ENCODE measurements at regions not wholly inside any gene's neighbourhood (a gene's known extent, or its start where the extent isn't known, plus 50 kb on each side); places are given as distances from the start of the nearest gene placed in this dataset.

- FAIRE-seq (no peak), ATAC-seq (peak; percentile 47; the same call in 2 of the 3 replicates), DNase-seq (ENCODE audit: low read depth, low spot score) (no peak)
- intact Hi-C loops (cut with micrococcal nuclease; ENCODE audit: unreplicated experiment), result no loop called here
- ChIA-PET POLR2A (interaction anchor here (0.6 to 1.6 kb wide), 3 partner anchors 17 to 711 kb away, joined by 3 to 4 read pairs (median 3); no protein-coding TSS in a partner anchor), RAD21 (ENCODE audit: unreplicated experiment) (no interaction called here), CTCF (interaction anchor here (0.6 to 1.2 kb wide), 2 partner anchors 30 to 360 kb away, joined by 3 read pairs; no protein-coding TSS in a partner anchor), SMC1A (ENCODE audit: uncharacterized antibody, unreplicated experiment) (interaction anchor here (0.7 to 2.2 kb wide), 7 partner anchors 8 to 70 kb away, joined by 3 to 7 read pairs (median 4); no protein-coding TSS in a partner anchor)
- no TSS peak for BruUV-seq (replicated peaks)
- Histone ChIP-seq H3K36me3 (ENCODE audit: control insufficient read depth in 2 of 2, insufficient read depth in 2 of 2, low read length in 1 of 2) (no peaks in the 10 kb centered on the region), H2AFZ (ENCODE audit: control insufficient read depth, low read depth, low read length) (no peak overlapping the region), H3K4me2 (ENCODE audit: control insufficient read depth, insufficient read depth) (no peak overlapping the region), H3K9me3 (replicated peaks; ENCODE audit: control insufficient read depth, insufficient read depth, low read length) (no peaks in the 10 kb centered on the region), H3K9ac (ENCODE audit: control insufficient read depth, insufficient read depth, low read length) (no peak overlapping the region), H3K27ac (ENCODE audit: control insufficient read depth, insufficient read depth) (no peak overlapping the region), H4K20me1 (ENCODE audit: control insufficient read depth, insufficient read depth) (no peaks in the 10 kb centered on the region), H3K27me3 (replicated peaks in 1 of 2; ENCODE audit: control insufficient read depth in 2 of 2, insufficient read depth in 2 of 2, low read length in 1 of 2) (no peaks in the 10 kb centered on the region; a peak in 1 of 4 replicates), H3K79me2 (ENCODE audit: control insufficient read depth, insufficient read depth, low read length) (no peaks in the 10 kb centered on the region), H3K4me1 (ENCODE audit: control insufficient read depth, insufficient read depth, low read length) (no peaks in the 10 kb centered on the region), H3K4me3 (no peak overlapping the region)
- WGBS (ENCODE audit: insufficient coverage, insufficient replicate concordance, low lambda C conversion rate, missing lambda C conversion rate), result 47% methylated on average over 10 of the region's 10 CpGs
- in situ Hi-C loops (cut with MboI), result no loop called here
- TF ChIP-seq IRF5 (IDR thresholded peaks at IDR 0.05; ENCODE audit: borderline replicate concordance) (no peak), RELA (IDR thresholded peaks at IDR 0.05; ENCODE audit: borderline replicate concordance, partially characterized antibody) (no peak), MAX (IDR thresholded peaks at IDR 0.05; ENCODE audit: low read depth, low read length) (no peak), POLR2A (IDR thresholded peaks at IDR 0.05; ENCODE audit: low read depth, low read length) (no peak), TAF1 (IDR thresholded peaks at IDR 0.05; ENCODE audit: borderline replicate concordance, low read depth, low read length) (no peak), NR2F1 (conservative IDR thresholded peaks at IDR 0.05) (no peak), GATAD2B (conservative IDR thresholded peaks at IDR 0.05; ENCODE audit: low read depth) (no peak), RAD51 (IDR thresholded peaks at IDR 0.05) (no peak), KLF5 (IDR thresholded peaks at IDR 0.05; ENCODE audit: partially characterized antibody) (no peak), SREBF2 (IDR thresholded peaks at IDR 0.05; ENCODE audit: low read length) (no peak), NFXL1 (IDR thresholded peaks at IDR 0.05; ENCODE audit: borderline replicate concordance) (no peak), BCL11A (IDR thresholded peaks at IDR 0.05; ENCODE audit: low read depth, low read length) (no peak), ZNF24 (IDR thresholded peaks at IDR 0.05) (no peak), RAD21 (IDR thresholded peaks at IDR 0.05; ENCODE audit: insufficient read depth, low read depth, low read length) (no peak), ZNF592 (IDR thresholded peaks at IDR 0.05) (no peak), MYB (IDR thresholded peaks at IDR 0.05; ENCODE audit: borderline replicate concordance, low read depth, low read length) (no peak), MLLT1 (IDR thresholded peaks at IDR 0.05) (no peak)
Observed at GRCh38 chr3:150346981-150347863, 60.9 kb upstream of the TSC22D2 start.
